NT2/D1 (cell line): ENCODE measurements at regions not wholly inside any gene's neighbourhood (a gene's known extent, or its start where the extent isn't known, plus 50 kb on each side); places are given as distances from the start of the nearest gene placed in this dataset.

ENCODE experiments used
- SUZ12 ChIP-seq: IDR thresholded peaks from 2 replicates; pipeline ENCODE4 v1.6.1; 2011; ENCODE audit not compliant: insufficient read length, insufficient read depth; ENCODE audit errors: extremely low read depth
- YY1 ChIP-seq: IDR thresholded peaks from 2 replicates; pipeline ENCODE4 v1.6.1; 2011; ENCODE audit not compliant: insufficient read length, insufficient read depth
- ZNF274 ChIP-seq: IDR thresholded peaks from 2 replicates; pipeline ENCODE4 v1.6.1; 2011; ENCODE audit warnings: mild to moderate bottlenecking, low read depth, low read length

DNA sequence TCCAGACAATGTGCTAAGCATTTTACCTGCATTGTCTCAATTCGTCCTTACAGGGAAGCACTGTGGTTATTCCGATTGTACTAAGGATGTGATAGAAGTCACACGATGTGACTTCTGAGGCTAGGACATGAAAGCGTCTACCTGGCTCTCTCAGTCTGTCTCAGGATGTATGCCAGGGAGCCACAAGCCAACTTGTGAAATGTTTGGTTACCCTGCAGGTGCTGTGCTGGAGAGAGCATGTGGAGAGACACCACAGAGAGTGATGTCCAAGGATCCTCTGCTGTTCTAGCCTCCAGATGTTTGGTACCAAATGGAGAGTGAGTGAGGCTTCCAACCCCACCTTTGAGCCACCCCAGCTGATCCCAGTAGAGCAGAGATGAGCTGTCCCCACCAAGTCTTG lies 120.1 kb upstream of the IL12B start:
- TF ChIP-seq SUZ12 (no peak), ZNF274 (no peak), YY1 (no peak)
